Spleen (tissue), 11 donors: ENCODE measurements at regions not wholly inside any gene's neighbourhood (a gene's known extent, or its start where the extent isn't known, plus 50 kb on each side); places are given as distances from the start of the nearest gene placed in this dataset.

ENCODE experiments used
- DNase-seq: peaks from one replicate; pipeline ENCODE4 v3.0.0-alpha.2; 2020
- H3K27ac ChIP-seq, 8 donors: fragments of 200-600 bp; sonication (generic) in 7 of 8; 1 replicate in 4 of 8; 2 replicates in 4 of 8; pipeline versions ENCODE4 v1.5.0 to v1.8.0; 2016 to 2021; ENCODE audit warnings: inconsistent platforms in 4 of 8, mild to moderate bottlenecking in 4 of 8, moderate library complexity in 1 of 8
- H3K27me3 ChIP-seq, 7 donors: fragments of 200-600 bp; sonication (generic) in 6 of 7; replicated peaks in 1 of 7; 1 replicate in 4 of 7; 2 replicates in 3 of 7; pipeline versions ENCODE4 v1.5.0 to v1.8.0; 2016 to 2021; ENCODE audit warnings: inconsistent platforms in 3 of 7, mild to moderate bottlenecking in 1 of 7
- H3K36me3 ChIP-seq, 6 donors: fragments of 200-600 bp; sonication (generic) in 5 of 6; 1 replicate in 4 of 6; 2 replicates in 2 of 6; pipeline versions ENCODE4 v1.5.0 to v1.8.0; 2016 to 2021; ENCODE audit warnings: inconsistent platforms in 2 of 6
- H3K4me1 ChIP-seq, 6 donors: fragments of 200-600 bp; sonication (generic) in 5 of 6; 1 replicate in 3 of 6; 2 replicates in 3 of 6; pipeline versions ENCODE4 v1.5.0 to v1.8.0; 2016 to 2021; ENCODE audit warnings: inconsistent platforms in 3 of 6
- H3K4me3 ChIP-seq, 8 donors: fragments of 200-600 bp; sonication (generic) in 7 of 8; 1 replicate in 4 of 8; 2 replicates in 4 of 8; pipeline versions ENCODE4 v1.5.0 to v1.8.0; 2016 to 2021; ENCODE audit warnings: inconsistent platforms in 4 of 8, mild to moderate bottlenecking in 4 of 8, moderate library complexity in 2 of 8
- H3K9me3 ChIP-seq, 8 donors: fragments of 200-600 bp; sonication (generic) in 7 of 8; 1 replicate in 4 of 8; 2 replicates in 4 of 8; pipeline versions ENCODE4 v1.5.0 to v1.8.0; 2016 to 2021; ENCODE audit warnings: inconsistent platforms in 4 of 8
- POLR2A ChIP-seq, 3 donors: fragments of 450-650 bp; IDR thresholded peaks; one replicate each; pipeline ENCODE4 v1.5.1; 2017; ENCODE audit warnings: antibody characterized with exemption in 3 of 3, mild to moderate bottlenecking in 1 of 3
- POLR2AphosphoS5 ChIP-seq, 3 donors: sonication (generic); formaldehyde crosslinking; IDR thresholded peaks; one replicate each; pipeline ENCODE4 v1.5.1; 2017; ENCODE audit warnings: antibody characterized with exemption in 3 of 3
- WGBS, 5 donors: extraction: QIAGEN DNeasy Blood & Tissue Kit in 3 of 5; methylation state at CpG; one replicate each; pipeline versions ENCODE4 v1.1.5 to v1.1.7; 2013 to 2018; 5-methylcytosine and 5-hydroxymethylcytosine counted together
- intact Hi-C: fragments of 100-400 bp; cut with DNase I; formaldehyde crosslinking; loops from one replicate; pipeline ENCODE4 v1.15.0; 2023; ENCODE audit warnings: low total_unique reads
- TF ChIP-seq, protein P1 (sequence below), 11 experiments: fragments of 200-600 bp in 7 of 11; fragments of 450-650 bp in 4 of 11; sonication (generic) in 4 of 11; IDR thresholded peaks in 8 of 11; conservative IDR thresholded peaks in 3 of 11; 1 replicate in 7 of 11; 2 replicates in 4 of 11; pipeline versions ENCODE4 v1.4.0 to v1.8.0; 2016 to 2021; ENCODE audit warnings: antibody characterized with exemption in 11 of 11, inconsistent platforms in 4 of 11, mild to moderate bottlenecking in 1 of 11
- donor health status: healthy with polysubstance abuse.
- donor health status: DM: no; HTN: no; CAD: no; lungs with moderate emphysema.
- donor health status: DM: no; HTN: no; CAD: no.
- donor health status: Bipolar disorder and iron deficiency.
- donor health status: healthy.
- donor health status: DM: no; HTN: no; CAD: no.
- donor health status: DM: yes; HTN: yes; CAD: no.

DNA sequence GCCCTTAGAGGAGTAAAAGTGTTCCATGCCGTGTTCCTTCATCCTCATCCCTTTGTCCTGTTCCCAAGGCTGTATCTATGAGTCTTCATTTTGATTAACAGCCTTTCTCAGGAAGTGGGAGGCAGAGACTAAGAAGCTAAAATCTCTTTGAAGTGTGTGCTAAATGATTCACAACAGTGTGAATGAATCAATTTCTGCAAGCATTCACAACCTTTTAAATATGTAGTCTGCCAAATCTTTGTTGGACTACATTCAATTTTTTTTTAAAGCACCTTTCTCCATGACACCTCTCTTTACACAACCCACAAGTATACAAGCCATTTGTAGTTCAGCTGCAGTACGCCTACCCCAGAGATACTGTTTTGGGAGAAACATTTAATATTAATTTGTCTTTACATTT lies 408.6 kb upstream of the FANCL start:
- no peaks in the 10 kb centered on the region for H3K36me3 ChIP-seq
- intact Hi-C loops, result no loop called here
- TF ChIP-seq POLR2AphosphoS5 (IDR thresholded peaks at IDR 0.05) (no peak), POLR2A (IDR thresholded peaks at IDR 0.05) (no peak)
- TF ChIP-seq, protein P1, sequence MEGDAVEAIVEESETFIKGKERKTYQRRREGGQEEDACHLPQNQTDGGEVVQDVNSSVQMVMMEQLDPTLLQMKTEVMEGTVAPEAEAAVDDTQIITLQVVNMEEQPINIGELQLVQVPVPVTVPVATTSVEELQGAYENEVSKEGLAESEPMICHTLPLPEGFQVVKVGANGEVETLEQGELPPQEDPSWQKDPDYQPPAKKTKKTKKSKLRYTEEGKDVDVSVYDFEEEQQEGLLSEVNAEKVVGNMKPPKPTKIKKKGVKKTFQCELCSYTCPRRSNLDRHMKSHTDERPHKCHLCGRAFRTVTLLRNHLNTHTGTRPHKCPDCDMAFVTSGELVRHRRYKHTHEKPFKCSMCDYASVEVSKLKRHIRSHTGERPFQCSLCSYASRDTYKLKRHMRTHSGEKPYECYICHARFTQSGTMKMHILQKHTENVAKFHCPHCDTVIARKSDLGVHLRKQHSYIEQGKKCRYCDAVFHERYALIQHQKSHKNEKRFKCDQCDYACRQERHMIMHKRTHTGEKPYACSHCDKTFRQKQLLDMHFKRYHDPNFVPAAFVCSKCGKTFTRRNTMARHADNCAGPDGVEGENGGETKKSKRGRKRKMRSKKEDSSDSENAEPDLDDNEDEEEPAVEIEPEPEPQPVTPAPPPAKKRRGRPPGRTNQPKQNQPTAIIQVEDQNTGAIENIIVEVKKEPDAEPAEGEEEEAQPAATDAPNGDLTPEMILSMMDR (IDR thresholded peaks at IDR 0.05 in 8 of 11, conservative IDR thresholded peaks at IDR 0.05 in 3 of 11), result no peak

DNA sequence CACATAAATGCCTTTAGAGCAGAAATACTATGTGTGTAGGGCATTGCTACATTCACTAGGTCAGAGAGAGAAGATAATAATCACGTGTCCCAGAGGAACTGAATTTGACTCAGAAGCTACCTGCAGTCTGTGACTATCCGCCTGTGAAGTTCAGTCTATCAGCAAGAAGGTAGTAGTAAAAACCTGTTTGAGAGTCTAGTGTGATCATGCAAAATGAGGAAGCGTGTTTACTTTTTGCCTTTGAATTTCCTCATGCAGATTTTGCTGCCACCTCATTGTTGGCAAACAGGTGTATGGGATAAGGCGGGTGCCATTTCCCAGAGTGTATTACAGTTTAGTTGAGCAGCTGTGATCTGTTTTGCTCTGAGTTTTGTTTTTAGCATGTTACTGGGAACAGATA lies 403.9 kb upstream of the FANCL start:
- no peak for TF ChIP-seq POLR2AphosphoS5 (IDR thresholded peaks at IDR 0.05)
- no peak for TF ChIP-seq POLR2A (IDR thresholded peaks at IDR 0.05)
- TF ChIP-seq, protein P1 (IDR thresholded peaks at IDR 0.05 in 8 of 11, conservative IDR thresholded peaks at IDR 0.05 in 3 of 11), result no peak
- Histone ChIP-seq H3K4me1 (no peaks in the 10 kb centered on the region), H3K27ac (no peak overlapping the region), H3K27me3 (no peaks in the 10 kb centered on the region), H3K36me3 (no peaks in the 10 kb centered on the region), H3K9me3 (no peaks in the 10 kb centered on the region), H3K4me3 (no peak overlapping the region)
- intact Hi-C loops, result no loop called here
- WGBS, 5 donors, result 52 to 64% (median 60%) methylated on average over 4 of the region's 4 CpGs
- no peak for DNase-seq

More for the DNA sequence above, 408.6 kb upstream of the FANCL start:
- H3K4me3 ChIP-seq, result no peak overlapping the region
- DNase-seq, result no peak
- WGBS, 5 donors, result 70 to 77% (median 74%) methylated on average over 2 of the region's 2 CpGs
- H3K27me3 ChIP-seq, result no peaks in the 10 kb centered on the region
- no peaks in the 10 kb centered on the region for H3K9me3 ChIP-seq
- no peak overlapping the region for H3K27ac ChIP-seq
- H3K4me1 ChIP-seq, result no peaks in the 10 kb centered on the region

DNA sequence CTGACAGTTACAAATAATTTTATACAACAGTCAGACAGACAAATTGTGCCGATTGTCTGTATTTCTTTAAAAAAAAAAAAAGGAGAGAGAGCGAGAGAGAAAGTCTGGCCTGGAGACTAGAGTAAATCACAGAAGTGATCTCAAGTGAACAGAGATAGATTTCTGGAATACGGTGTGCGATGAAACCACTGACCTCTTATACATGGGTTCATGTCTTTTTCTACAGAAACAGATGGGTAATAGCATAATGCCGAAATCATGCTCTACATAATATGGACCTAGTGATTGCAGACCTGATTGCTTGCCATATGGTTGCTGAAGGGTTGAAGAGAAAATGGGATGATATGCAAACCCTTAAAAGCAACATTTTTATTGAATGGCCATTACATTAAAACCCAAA lies 403.3 kb upstream of the FANCL start:
- intact Hi-C loops, result no loop called here
- no peaks in the 10 kb centered on the region for H3K27me3 ChIP-seq
- TF ChIP-seq, protein P1 (IDR thresholded peaks at IDR 0.05 in 8 of 11, conservative IDR thresholded peaks at IDR 0.05 in 3 of 11), result no peak
- TF ChIP-seq POLR2AphosphoS5 (IDR thresholded peaks at IDR 0.05) (no peak), POLR2A (IDR thresholded peaks at IDR 0.05) (no peak)
- H3K27ac ChIP-seq, result no peak overlapping the region
- H3K4me3 ChIP-seq, result no peak overlapping the region
- no peak for DNase-seq
- no peaks in the 10 kb centered on the region for H3K4me1 ChIP-seq
- H3K9me3 ChIP-seq, result no peaks in the 10 kb centered on the region
- H3K36me3 ChIP-seq, result no peaks in the 10 kb centered on the region
- WGBS, 5 donors, result 85 to 96% (median 92%) methylated on average over 5 of the region's 5 CpGs

DNA sequence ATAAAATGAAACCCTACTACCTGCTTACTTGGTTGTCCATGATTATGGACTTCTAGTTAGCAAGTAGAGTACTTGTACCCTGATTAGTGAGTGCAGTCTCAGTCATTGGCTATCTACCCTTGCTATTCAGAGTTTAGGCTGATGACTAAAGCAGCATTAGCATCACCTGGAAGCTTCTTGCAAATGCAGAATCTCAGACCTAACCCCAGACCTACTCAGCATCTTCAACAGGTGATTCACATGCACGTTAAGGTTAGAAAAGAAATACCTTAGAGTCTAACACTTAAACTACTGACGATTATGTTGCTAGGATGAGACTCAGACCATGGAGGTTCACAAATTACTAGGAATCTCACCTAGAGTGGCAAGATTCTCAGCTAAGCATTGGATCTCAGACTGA lies 399.9 kb upstream of the FANCL start:
- no peak for TF ChIP-seq POLR2A (IDR thresholded peaks at IDR 0.05)
- TF ChIP-seq POLR2AphosphoS5 (IDR thresholded peaks at IDR 0.05), result no peak
- TF ChIP-seq, protein P1 (IDR thresholded peaks at IDR 0.05 in 8 of 11, conservative IDR thresholded peaks at IDR 0.05 in 3 of 11), result no peak
- no peaks in the 10 kb centered on the region for H3K4me1 ChIP-seq
- no peak for DNase-seq
- H3K4me3 ChIP-seq, result no peak overlapping the region
- WGBS, 5 donors, result 79 to 89% (median 81%) methylated on average over 2 of the region's 2 CpGs
- intact Hi-C loops, result no loop called here
- H3K9me3 ChIP-seq, result no peaks in the 10 kb centered on the region
- no peak overlapping the region for H3K27ac ChIP-seq
- no peaks in the 10 kb centered on the region for H3K36me3 ChIP-seq
- H3K27me3 ChIP-seq, result no peaks in the 10 kb centered on the region
